A549 (cell line): ENCODE measurements at regions not wholly inside any gene's neighbourhood (a gene's known extent, or its start where the extent isn't known, plus 50 kb on each side); places are given as distances from the start of the nearest gene placed in this dataset.

Source experiments
- ATAC-seq, 2 experiments: fragments of 200-7000 bp in 1 of 2; fragments of >200 bp in 1 of 2; cut with Nextera tagmentation in 1 of 2; cut with Tn5 transposase in 1 of 2; 3 replicates each; pipeline versions ENCODE4 v1.8.0 to v1.9.1; 2018 to 2020; ENCODE audit warnings: mild to moderate bottlenecking in 1 of 2, moderate library complexity in 1 of 2
- CTCF ChIA-PET: fragments of 300-600 bp; sonication (Branson Sonifier 250); formaldehyde crosslinking; extraction: SDS; loops from one replicate; lab custom pipeline; 2021; ENCODE audit warnings: antibody characterized with exemption, inconsistent platforms; lab: Yijun Ruan, JAX
- POLR2A ChIA-PET: fragments of 350-600 bp; formaldehyde crosslinking; extraction: SDS; loops from one replicate; lab custom pipeline; 2021; ENCODE audit warnings: antibody characterized with exemption, inconsistent platforms; lab: Yijun Ruan, JAX
- DNase-seq, 2 experiments: peaks; one replicate each; pipeline versions ENCODE4 v3.0.0 to v3.0.0-alpha.2; 2011 to 2016; ENCODE audit warnings: low read depth in 1 of 2, low spot score in 1 of 2
- FAIRE-seq: peaks from 2 replicates; lab custom pipeline; 2011; peaks lifted over from hg19 to GRCh38; lab: Jason Lieb, UNC
- H3K27ac ChIP-seq, 2 experiments: fragments of >200 bp; sonication (Bioruptor Twin); formaldehyde crosslinking; 3 replicates each; pipeline ENCODE4 v1.5.1; 2016 to 2017
- H3K4me1 ChIP-seq: fragments of >200 bp; sonication (Bioruptor Twin); formaldehyde crosslinking; 3 replicates; pipeline ENCODE4 v1.6.1; 2016
- H3K4me2 ChIP-seq: fragments of >200 bp; sonication (Bioruptor Twin); formaldehyde crosslinking; 3 replicates; pipeline ENCODE4 v1.6.1; 2016
- H3K4me3 ChIP-seq: fragments of >200 bp; sonication (Bioruptor Twin); formaldehyde crosslinking; 3 replicates; pipeline ENCODE4 v1.5.1; 2016
- H3K9me3 ChIP-seq: fragments of >200 bp; sonication (Bioruptor Twin); formaldehyde crosslinking; 3 replicates; pipeline ENCODE4 v1.6.1; 2016
- CBX2 ChIP-seq: fragments of 200-600 bp; sonication (generic); IDR thresholded peaks from 2 replicates; pipeline ENCODE4 v1.6.1; 2016; ENCODE audit warnings: low read depth, mild to moderate bottlenecking, borderline replicate concordance
- CBX8 ChIP-seq: fragments of 200-600 bp; sonication (generic); IDR thresholded peaks from 2 replicates; pipeline ENCODE4 v1.6.1; 2016
- E2F6 ChIP-seq: IDR thresholded peaks from 2 replicates; pipeline ENCODE4 v1.6.1; 2012; ENCODE audit warnings: low read depth, borderline replicate concordance
- EHF ChIP-seq: fragments of 250-450 bp; sonication (Bioruptor Pico); IDR thresholded peaks from 2 replicates; pipeline ENCODE4 v1.5.0; 2020; ENCODE audit warnings: mild to moderate bottlenecking
- EHMT2 ChIP-seq: fragments of 200-600 bp; sonication (generic); IDR thresholded peaks from 2 replicates; pipeline ENCODE4 v1.6.1; 2016; ENCODE audit warnings: antibody characterized with exemption, low read depth, mild to moderate bottlenecking, moderate library complexity
- ELK1 ChIP-seq: fragments of 150-350 bp; IDR thresholded peaks from 2 replicates; pipeline ENCODE4 v1.6.1; 2014; ENCODE audit warnings: low read depth, mild to moderate bottlenecking, low read length
- HES2 ChIP-seq: fragments of >200 bp; sonication (Bioruptor Twin); formaldehyde crosslinking; IDR thresholded peaks from 2 replicates; pipeline ENCODE4 v1.6.1; 2016
- HEYL ChIP-seq: fragments of 250-450 bp; sonication (Bioruptor Pico); IDR thresholded peaks from 2 replicates; pipeline ENCODE4 v1.8.0; 2021; ENCODE audit warnings: mild to moderate bottlenecking, moderate library complexity
- JUNB ChIP-seq: fragments of >200 bp; sonication (Bioruptor Twin); formaldehyde crosslinking; IDR thresholded peaks from 2 replicates; pipeline ENCODE4 v1.6.1; 2016
- KDM5A ChIP-seq: fragments of 200-600 bp; sonication (generic); IDR thresholded peaks from 2 replicates; pipeline ENCODE4 v1.6.1; 2016; ENCODE audit warnings: antibody characterized with exemption, mild to moderate bottlenecking
- MAFK ChIP-seq: fragments of 450-650 bp; IDR thresholded peaks from 2 replicates; pipeline ENCODE4 v1.6.1; 2014; ENCODE audit not compliant: partially characterized antibody
- MAX ChIP-seq: IDR thresholded peaks from 2 replicates; pipeline ENCODE4 v1.6.1; 2012
- MYC ChIP-seq: IDR thresholded peaks from 2 replicates; pipeline ENCODE4 v1.6.1; 2012; ENCODE audit warnings: mild to moderate bottlenecking, inconsistent platforms, low read length, improper control_type of control experiment, borderline replicate concordance
- PBX3 ChIP-seq: IDR thresholded peaks from 2 replicates; pipeline ENCODE4 v1.6.1; 2012
- POLR2AphosphoS2 ChIP-seq: conservative IDR thresholded peaks from 2 replicates; pipeline ENCODE4 v1.6.1; 2012; ENCODE audit warnings: low read length, improper control_type of control experiment, inconsistent platforms
- RAD21 ChIP-seq, 2 experiments: fragments of >200 bp in 1 of 2; sonication (Bioruptor Twin) in 1 of 2; formaldehyde crosslinking in 1 of 2; IDR thresholded peaks in 1 of 2; conservative IDR thresholded peaks in 1 of 2; 2 replicates in 1 of 2; 3 replicates in 1 of 2; pipeline ENCODE4 v1.6.1; 2012 to 2018; ENCODE audit warnings: inconsistent platforms in 1 of 2
- RCOR1 ChIP-seq: fragments of 150-350 bp; IDR thresholded peaks from 2 replicates; pipeline ENCODE4 v1.6.1; 2014; ENCODE audit warnings: antibody characterized with exemption, low read length, low read depth
- REST ChIP-seq: fragments of 200-600 bp; sonication (generic); IDR thresholded peaks from 2 replicates; pipeline ENCODE4 v1.6.1; 2016; ENCODE audit warnings: antibody characterized with exemption, mild to moderate bottlenecking, moderate library complexity
- SMC3 ChIP-seq: fragments of >200 bp; sonication (Bioruptor Twin); formaldehyde crosslinking; IDR thresholded peaks from 3 replicates; pipeline ENCODE4 v1.6.1; 2018; ENCODE audit warnings: inconsistent platforms
- TFCP2L1 ChIP-seq: fragments of 250-450 bp; sonication (Bioruptor Pico); IDR thresholded peaks from 2 replicates; pipeline ENCODE4 v1.5.0; 2021; ENCODE audit warnings: mild to moderate bottlenecking
- TP53 ChIP-seq: fragments of 250-450 bp; sonication (Bioruptor Pico); IDR thresholded peaks from 2 replicates; pipeline ENCODE4 v1.5.0; 2021; ENCODE audit warnings: mild to moderate bottlenecking, moderate library complexity
- WGBS: methylation state at CpG from one replicate; pipeline ENCODE4 v1.1.6; 2017; ENCODE audit errors: missing lambda C conversion rate; 5-methylcytosine and 5-hydroxymethylcytosine counted together

- TF ChIP-seq MAX (no peak), EHMT2 (no peak)
Measured at GRCh38 chr6:12417191-12417590, 127.0 kb downstream of the EDN1 start (continued).

- Histone ChIP-seq H3K4me2 (no peak overlapping the region), H3K4me1 (peaks cover 64% of the 10 kb centered on the region), H3K9me3 (peaks cover 18% of the 10 kb centered on the region), H3K4me3 (no peak overlapping the region), H3K27ac (peak overlapping the region; percentile 72 to 83)
- TF ChIP-seq MYC (no peak), JUNB (no peak), MAFK (no peak), HEYL (CRISPR knock-in tag) (no peak), CBX8 (no peak), SMC3 (no peak), KDM5A (no peak), CBX2 (no peak), POLR2AphosphoS2 (no peak), TFCP2L1 (CRISPR knock-in tag) (no peak), E2F6 (no peak), RAD21 (conservative IDR thresholded peaks at IDR 0.05 in 1 of 2, IDR thresholded peaks at IDR 0.05 in 1 of 2) (no peak), REST (no peak), ELK1 (no peak), EHF (CRISPR knock-in tag) (no peak), HES2 (no peak), PBX3 (no peak), TP53 (CRISPR knock-in tag) (no peak), RCOR1 (no peak)
- ChIA-PET CTCF (interaction anchor here (0.9 to 2.5 kb wide), 2 partner anchors 64 to 91 kb away, joined by 3 to 9 read pairs; no protein-coding TSS in a partner anchor), POLR2A (no interaction called here)
- WGBS, result 92% methylated on average over 2 of the region's 2 CpGs
- FAIRE-seq, result no peak
- peak in 1 of 2 experiments; percentile 33 for DNase-seq
- no peak for ATAC-seq
Measured at GRCh38 chr6:12418946-12419345, 128.8 kb downstream of the EDN1 start.
